ENCODE measurements at regions not wholly inside any gene's neighbourhood (a gene's known extent, or its start where the extent isn't known, plus 50 kb on each side); places are given as distances from the start of the nearest gene placed in this dataset.

DNA sequence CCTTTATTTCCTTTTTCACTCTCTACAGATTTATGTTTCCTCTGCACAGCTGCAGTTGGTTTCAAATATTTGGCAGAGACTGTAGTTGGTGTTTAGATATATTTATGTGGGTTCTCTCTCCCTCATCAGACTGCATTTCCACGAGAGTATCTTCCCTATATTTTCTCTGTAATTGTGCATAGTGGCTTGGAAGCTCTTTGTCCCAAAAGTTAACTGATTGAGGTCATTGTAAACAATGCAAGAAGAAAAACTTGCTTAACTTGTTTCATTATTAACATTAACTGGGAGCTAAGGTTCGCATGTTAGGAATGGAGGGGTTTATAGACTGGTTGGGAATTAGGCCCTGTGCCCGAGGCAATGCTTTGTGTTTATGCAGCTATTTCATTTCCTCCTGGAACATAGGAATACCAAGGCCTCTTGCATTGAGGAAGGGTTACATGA, 216.9 kb upstream of the HMGA2 start:
- ChIA-PET CTCF (no interaction called here), RAD21 (ENCODE audit: low non-redundant PET in 1 of 2, low total read pairs in 2 of 2, uncharacterized antibody in 2 of 2, unreplicated experiment in 2 of 2) (no interaction called here), POLR2A (interaction anchor here (1.0 to 2.8 kb wide), 5 partner anchors 37 to 175 kb away, joined by 3 to 9 read pairs (median 3); no protein-coding TSS in a partner anchor)
- Histone ChIP-seq H3K4me3 (replicated peaks in 1 of 2; ENCODE audit: low read depth in 1 of 2, low read length in 2 of 2) (no peak overlapping the region), H2AFZ (ENCODE audit: low read depth, low read length, poor library complexity, severe bottlenecking) (no peak overlapping the region), H3K4me2 (ENCODE audit: low read length) (peak overlapping the region; percentile 26), H4K20me1 (ENCODE audit: insufficient read depth) (no peaks in the 10 kb centered on the region), H3K9ac (ENCODE audit: low read length) (no peak overlapping the region), H3K9me2 (ENCODE audit: insufficient read depth) (no peaks in the 10 kb centered on the region), H3K27ac (ENCODE audit: low read depth, low read length) (peak overlapping the region; percentile 94), H3K9me3 (ENCODE audit: control insufficient read depth in 1 of 2, insufficient read depth in 1 of 2, low read depth in 1 of 2, low read length in 2 of 2) (peaks cover 0 to 3% of the 10 kb centered on the region in 2 experiments; a peak in 1 of 4 replicates), H3K79me2 (ENCODE audit: insufficient read depth, low read length) (peaks cover 23% of the 10 kb centered on the region), H3K4me1 (ENCODE audit: control insufficient read depth in 1 of 2, insufficient read depth in 2 of 2, low read length in 2 of 2) (peaks cover 66 to 96% of the 10 kb centered on the region in 2 experiments), H3K36me3 (ENCODE audit: control insufficient read depth in 1 of 2, insufficient read depth in 2 of 2, low read length in 2 of 2) (peaks cover 0 to 37% of the 10 kb centered on the region in 2 experiments; a peak in 2 of 4 replicates), H3K27me3 (ENCODE audit: insufficient read depth, low read length) (no peaks in the 10 kb centered on the region)
- intact Hi-C loops (cut with micrococcal nuclease) = no loop called here
- no TSS peak for BruUV-seq (replicated peaks)
- ATAC-seq (no peak), DNase-seq (ENCODE audit: low read depth, low spot score) (no peak)
- TF ChIP-seq RAD21 (IDR thresholded peaks at IDR 0.05; ENCODE audit: low read depth) (no peak), ZNF274 (IDR thresholded peaks at IDR 0.05; ENCODE audit: low read depth, low read length) (no peak), CEBPB (IDR thresholded peaks at IDR 0.05; ENCODE audit: low read depth) (0 out of 2 replicates have a peak, but pooled peaks have one; percentile 27), SP1 (IDR thresholded peaks at IDR 0.05; ENCODE audit: low read depth) (peak; percentile 37; the same call in 1 of the 2 replicates), FOSL1 (IDR thresholded peaks at IDR 0.05; ENCODE audit: low read depth) (no peak), POLR2AphosphoS5 (IDR thresholded peaks at IDR 0.05; ENCODE audit: low read depth, low read length) (peak; percentile 15; the same call in 1 of the 2 replicates)

GRCh38 chr12:65608319-65608916, 215.9 kb upstream of the HMGA2 start:
- DNase-seq (ENCODE audit: low read depth, low spot score) = no peak

More at GRCh38 chr12:65608319-65608916, 215.9 kb upstream of the HMGA2 start:
- ChIA-PET POLR2A (interaction anchor here (0.7 to 2.8 kb wide), 6 partner anchors 36 to 296 kb away, joined by 3 to 9 read pairs (median 4); partner anchors contain the start of gene HMGA2), RAD21 (ENCODE audit: low non-redundant PET in 1 of 2, low total read pairs in 2 of 2, uncharacterized antibody in 2 of 2, unreplicated experiment in 2 of 2) (no interaction called here), CTCF (no interaction called here)
- H3K4me2 ChIP-seq (ENCODE audit: low read length) = peak overlapping the region; percentile 26
- H3K27me3 ChIP-seq (ENCODE audit: insufficient read depth, low read length) = no peaks in the 10 kb centered on the region
- BruUV-seq (replicated peaks) = no TSS peak
- no peak overlapping the region for H2AFZ ChIP-seq (ENCODE audit: low read depth, low read length, poor library complexity, severe bottlenecking)
- peaks cover 23% of the 10 kb centered on the region for H3K79me2 ChIP-seq (ENCODE audit: insufficient read depth, low read length)
- no peak overlapping the region for H3K4me3 ChIP-seq (replicated peaks in 1 of 2; ENCODE audit: low read depth in 1 of 2, low read length in 2 of 2)
- peak overlapping the region; percentile 94 for H3K27ac ChIP-seq (ENCODE audit: low read depth, low read length)
- H3K9ac ChIP-seq (ENCODE audit: low read length) = no peak overlapping the region
- H3K9me3 ChIP-seq (ENCODE audit: control insufficient read depth in 1 of 2, insufficient read depth in 1 of 2, low read depth in 1 of 2, low read length in 2 of 2) = peaks cover 0 to 3% of the 10 kb centered on the region in 2 experiments; a peak in 1 of 4 replicates
- no peaks in the 10 kb centered on the region for H4K20me1 ChIP-seq (ENCODE audit: insufficient read depth)
- no peaks in the 10 kb centered on the region for H3K9me2 ChIP-seq (ENCODE audit: insufficient read depth)
- H3K36me3 ChIP-seq (ENCODE audit: control insufficient read depth in 1 of 2, insufficient read depth in 2 of 2, low read length in 2 of 2) = peaks cover 0 to 42% of the 10 kb centered on the region in 2 experiments; a peak in 2 of 4 replicates
- TF ChIP-seq JUND (IDR thresholded peaks at IDR 0.05) = 0 out of 2 replicates have a peak, but pooled peaks have one; percentile 6
- TF ChIP-seq SRF (IDR thresholded peaks at IDR 0.05; ENCODE audit: low read depth) = no peak
- no peak for ATAC-seq
- H3K4me1 ChIP-seq (ENCODE audit: control insufficient read depth in 1 of 2, insufficient read depth in 2 of 2, low read length in 2 of 2) = peaks cover 66 to 96% of the 10 kb centered on the region in 2 experiments
- intact Hi-C loops (cut with micrococcal nuclease) = no loop called here

Data from HCT116 (cell line).